Stomach (tissue), 4 donors: ENCODE measurements at regions not wholly inside any gene's neighbourhood (a gene's known extent, or its start where the extent isn't known, plus 50 kb on each side); places are given as distances from the start of the nearest gene placed in this dataset.

ENCODE experiments used
- POLR2A ChIP-seq, 4 donors: fragments of 450-650 bp; IDR thresholded peaks; one replicate each; pipeline ENCODE4 v1.6.1; 2016; ENCODE audit warnings: antibody characterized with exemption in 4 of 4, control low read depth in 2 of 4, mild to moderate bottlenecking in 1 of 4, moderate library complexity in 1 of 4
- POLR2AphosphoS5 ChIP-seq, 3 donors: sonication (generic); formaldehyde crosslinking; IDR thresholded peaks; one replicate each; pipeline ENCODE4 v1.6.1; 2016; ENCODE audit warnings: antibody characterized with exemption in 3 of 3
- TF ChIP-seq, protein P1 (sequence below), 7 experiments: fragments of 450-650 bp in 4 of 7; fragments of 200-600 bp in 3 of 7; sonication (generic) in 3 of 7; IDR thresholded peaks; one replicate each; pipeline ENCODE4 v1.5.1; 2016 to 2019; ENCODE audit warnings: antibody characterized with exemption in 7 of 7, control low read depth in 2 of 7, mild to moderate bottlenecking in 1 of 7

DNA sequence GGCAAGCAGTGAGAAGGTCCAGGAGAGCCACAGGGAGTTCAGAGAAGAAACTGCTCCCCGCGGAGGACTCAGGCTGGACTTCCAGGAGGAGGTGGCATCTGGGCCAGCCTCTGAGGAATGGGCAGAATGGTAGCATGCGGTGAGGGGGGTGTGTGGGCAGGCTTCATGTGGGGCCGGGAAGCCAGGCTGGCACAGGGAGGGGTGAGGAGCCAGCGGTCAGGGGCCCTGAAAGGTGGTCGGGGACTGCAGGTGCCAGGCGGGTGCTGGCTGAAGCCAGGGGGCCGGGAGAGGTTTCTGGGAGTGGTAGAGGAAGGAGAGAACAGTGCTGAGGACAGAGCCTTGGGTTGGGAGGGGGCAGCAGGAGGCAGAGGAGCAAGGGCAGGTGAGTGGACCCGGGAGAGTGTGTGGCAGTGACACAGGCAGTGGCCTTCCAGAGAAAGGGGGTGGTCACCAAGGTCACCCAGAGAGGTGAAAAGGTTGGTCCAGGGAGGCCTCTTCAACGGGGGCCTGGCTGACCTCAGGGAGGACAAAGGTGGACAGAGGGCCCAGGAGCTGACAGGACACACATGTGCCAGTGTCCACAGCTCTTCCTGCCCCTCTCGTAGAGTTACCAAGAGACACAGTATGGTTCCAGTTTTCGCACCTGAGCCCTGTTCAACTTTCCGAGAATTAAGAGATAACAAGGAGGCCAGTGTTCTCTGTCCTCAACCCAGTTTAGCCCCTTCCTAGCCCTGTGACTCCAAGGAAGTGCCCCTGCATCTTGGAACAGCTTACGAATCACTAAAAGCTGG lies 101.2 kb upstream of the ASB18 start:
- TF ChIP-seq POLR2A (IDR thresholded peaks at IDR 0.05) = no peak
- TF ChIP-seq, protein P1, sequence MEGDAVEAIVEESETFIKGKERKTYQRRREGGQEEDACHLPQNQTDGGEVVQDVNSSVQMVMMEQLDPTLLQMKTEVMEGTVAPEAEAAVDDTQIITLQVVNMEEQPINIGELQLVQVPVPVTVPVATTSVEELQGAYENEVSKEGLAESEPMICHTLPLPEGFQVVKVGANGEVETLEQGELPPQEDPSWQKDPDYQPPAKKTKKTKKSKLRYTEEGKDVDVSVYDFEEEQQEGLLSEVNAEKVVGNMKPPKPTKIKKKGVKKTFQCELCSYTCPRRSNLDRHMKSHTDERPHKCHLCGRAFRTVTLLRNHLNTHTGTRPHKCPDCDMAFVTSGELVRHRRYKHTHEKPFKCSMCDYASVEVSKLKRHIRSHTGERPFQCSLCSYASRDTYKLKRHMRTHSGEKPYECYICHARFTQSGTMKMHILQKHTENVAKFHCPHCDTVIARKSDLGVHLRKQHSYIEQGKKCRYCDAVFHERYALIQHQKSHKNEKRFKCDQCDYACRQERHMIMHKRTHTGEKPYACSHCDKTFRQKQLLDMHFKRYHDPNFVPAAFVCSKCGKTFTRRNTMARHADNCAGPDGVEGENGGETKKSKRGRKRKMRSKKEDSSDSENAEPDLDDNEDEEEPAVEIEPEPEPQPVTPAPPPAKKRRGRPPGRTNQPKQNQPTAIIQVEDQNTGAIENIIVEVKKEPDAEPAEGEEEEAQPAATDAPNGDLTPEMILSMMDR (IDR thresholded peaks at IDR 0.05) = no peak
- no peak for TF ChIP-seq POLR2AphosphoS5 (IDR thresholded peaks at IDR 0.05)
